ENCODE measurements at regions not wholly inside any gene's neighbourhood (a gene's known extent, or its start where the extent isn't known, plus 50 kb on each side); places are given as distances from the start of the nearest gene placed in this dataset.

- H3K4me1 ChIP-seq (ENCODE audit: control insufficient read depth, extremely low read depth, insufficient read depth, low read length): no peaks in the 10 kb centered on the region
- no peak overlapping the region for H3K4me2 ChIP-seq (ENCODE audit: extremely low read depth, insufficient read depth, low read length)
- no peak overlapping the region for H2AFZ ChIP-seq (ENCODE audit: low read length)
- no peak overlapping the region for H3K9ac ChIP-seq (ENCODE audit: insufficient read depth, low read length)
- H3K79me2 ChIP-seq (ENCODE audit: control insufficient read depth, insufficient read depth, low read length): no peaks in the 10 kb centered on the region
- no peaks in the 10 kb centered on the region for H3K9me3 ChIP-seq (ENCODE audit: control insufficient read depth, insufficient read depth, low read depth, low read length)
- H3K27me3 ChIP-seq (ENCODE audit: control insufficient read depth, insufficient read depth, low read length): no peaks in the 10 kb centered on the region
- no peaks in the 10 kb centered on the region for H4K20me1 ChIP-seq (ENCODE audit: control insufficient read depth, extremely low read depth, insufficient read depth, low read length)
- H3K4me3 ChIP-seq (replicated peaks in 1 of 4; ENCODE audit: control extremely low read depth in 1 of 4, insufficient read depth in 1 of 4, low read depth in 3 of 4, low read length in 4 of 4): no peak overlapping the region
- no peak for DNase-seq (ENCODE audit: low read depth in 2 of 2)
- no peaks in the 10 kb centered on the region for H3K36me3 ChIP-seq (ENCODE audit: control insufficient read depth, insufficient read depth, low read length)
- TF ChIP-seq EZH2 (IDR thresholded peaks at IDR 0.05; ENCODE audit: low read length, missing control alignments) (no peak), CTCF (conservative IDR thresholded peaks at IDR 0.05 in 1 of 2, IDR thresholded peaks at IDR 0.05 in 1 of 2; ENCODE audit: low read depth in 1 of 2, low read length in 2 of 2) (no peak)
- H3K27ac ChIP-seq (ENCODE audit: insufficient read depth, low read length): no peak overlapping the region
Measured at GRCh38 chr4:32010221-32010620, 1290.1 kb downstream of the PCDH7 start.

GRCh38 chr4:32022071-32022470 is 1301.9 kb downstream of the PCDH7 start:
- Histone ChIP-seq H3K9ac (ENCODE audit: insufficient read depth, low read length) (no peak overlapping the region), H3K27ac (ENCODE audit: insufficient read depth, low read length) (no peak overlapping the region), H2AFZ (ENCODE audit: low read length) (no peak overlapping the region), H3K79me2 (ENCODE audit: control insufficient read depth, insufficient read depth, low read length) (no peaks in the 10 kb centered on the region), H3K36me3 (ENCODE audit: control insufficient read depth, insufficient read depth, low read length) (no peaks in the 10 kb centered on the region), H3K4me2 (ENCODE audit: extremely low read depth, insufficient read depth, low read length) (no peak overlapping the region), H3K4me3 (replicated peaks in 1 of 4; ENCODE audit: control extremely low read depth in 1 of 4, insufficient read depth in 1 of 4, low read depth in 3 of 4, low read length in 4 of 4) (no peak overlapping the region), H3K27me3 (ENCODE audit: control insufficient read depth, insufficient read depth, low read length) (no peaks in the 10 kb centered on the region), H3K9me3 (ENCODE audit: control insufficient read depth, insufficient read depth, low read depth, low read length) (no peaks in the 10 kb centered on the region), H3K4me1 (ENCODE audit: control insufficient read depth, extremely low read depth, insufficient read depth, low read length) (no peaks in the 10 kb centered on the region), H4K20me1 (ENCODE audit: control insufficient read depth, extremely low read depth, insufficient read depth, low read length) (no peaks in the 10 kb centered on the region)
- DNase-seq (ENCODE audit: low read depth in 2 of 2): peak in 1 of 2 donors; percentile 59
- no peak for TF ChIP-seq CTCF (conservative IDR thresholded peaks at IDR 0.05 in 1 of 2, IDR thresholded peaks at IDR 0.05 in 1 of 2; ENCODE audit: low read depth in 1 of 2, low read length in 2 of 2)
- no peak for TF ChIP-seq EZH2 (IDR thresholded peaks at IDR 0.05; ENCODE audit: low read length, missing control alignments)

- Histone ChIP-seq H3K4me3 (replicated peaks in 1 of 4; ENCODE audit: control extremely low read depth in 1 of 4, insufficient read depth in 1 of 4, low read depth in 3 of 4, low read length in 4 of 4) (no peak overlapping the region), H3K79me2 (ENCODE audit: control insufficient read depth, insufficient read depth, low read length) (no peaks in the 10 kb centered on the region), H3K36me3 (ENCODE audit: control insufficient read depth, insufficient read depth, low read length) (no peaks in the 10 kb centered on the region), H3K4me1 (ENCODE audit: control insufficient read depth, extremely low read depth, insufficient read depth, low read length) (no peaks in the 10 kb centered on the region), H3K4me2 (ENCODE audit: extremely low read depth, insufficient read depth, low read length) (no peak overlapping the region), H3K27ac (ENCODE audit: insufficient read depth, low read length) (no peak overlapping the region), H3K27me3 (ENCODE audit: control insufficient read depth, insufficient read depth, low read length) (no peaks in the 10 kb centered on the region), H3K9ac (ENCODE audit: insufficient read depth, low read length) (no peak overlapping the region), H2AFZ (ENCODE audit: low read length) (no peak overlapping the region), H3K9me3 (ENCODE audit: control insufficient read depth, insufficient read depth, low read depth, low read length) (no peaks in the 10 kb centered on the region), H4K20me1 (ENCODE audit: control insufficient read depth, extremely low read depth, insufficient read depth, low read length) (no peaks in the 10 kb centered on the region)
- TF ChIP-seq CTCF (conservative IDR thresholded peaks at IDR 0.05 in 1 of 2, IDR thresholded peaks at IDR 0.05 in 1 of 2; ENCODE audit: low read depth in 1 of 2, low read length in 2 of 2) (no peak), EZH2 (IDR thresholded peaks at IDR 0.05; ENCODE audit: low read length, missing control alignments) (no peak)
- DNase-seq (ENCODE audit: low read depth in 2 of 2): peak; percentile 3 to 60
Measured at GRCh38 chr4:32025851-32026459, 1305.8 kb downstream of the PCDH7 start.

Data from fibroblast of lung (primary cell).